Kidney (tissue), 10 donors: ENCODE measurements at regions not wholly inside any gene's neighbourhood (a gene's known extent, or its start where the extent isn't known, plus 50 kb on each side); places are given as distances from the start of the nearest gene placed in this dataset.
"Not testable (repeated sequence)": the region's sequence is repeated elsewhere in the genome, so short reads cannot be mapped to it uniquely, and the experiment has no call there.

ENCODE experiments used
- DNase-seq, 5 donors: peaks; one replicate each; pipeline ENCODE4 v3.0.0-alpha.2; 2013 to 2020
- FAIRE-seq: peaks from 2 replicates; lab custom pipeline; 2012; peaks lifted over from hg19 to GRCh38; lab: Jason Lieb, UNC
- H3K27ac ChIP-seq, 2 donors: one replicate each; pipeline ENCODE4 v1.7.0; 2013; ENCODE audit warnings: low read depth in 2 of 2, low read length in 2 of 2, inconsistent platforms in 1 of 2
- H3K27me3 ChIP-seq: one replicate; pipeline ENCODE4 v1.7.1; 2013; ENCODE audit warnings: low read length, inconsistent platforms; ENCODE audit not compliant: control insufficient read depth, insufficient read depth
- H3K36me3 ChIP-seq, 3 donors: one replicate each; pipeline versions ENCODE4 v1.7.0 to v1.7.1; 2013; ENCODE audit warnings: low read length in 3 of 3, control low read depth in 1 of 3, inconsistent platforms in 1 of 3; ENCODE audit not compliant: insufficient read depth in 3 of 3, control insufficient read depth in 2 of 3
- H3K4me1 ChIP-seq, 3 donors: one replicate each; pipeline versions ENCODE4 v1.7.0 to v1.7.1; 2013; ENCODE audit warnings: low read length in 3 of 3, inconsistent platforms in 1 of 3, low read depth in 1 of 3; ENCODE audit not compliant: control insufficient read depth in 2 of 3, insufficient read depth in 2 of 3
- H3K4me3 ChIP-seq, 3 donors: one replicate each; pipeline versions ENCODE4 v1.7.0 to v1.8.1; 2013; ENCODE audit warnings: low read length in 3 of 3, control low read depth in 1 of 3, inconsistent platforms in 1 of 3
- H3K9ac ChIP-seq, 3 donors: one replicate each; pipeline versions ENCODE4 v1.7.0 to v1.7.1; 2013; ENCODE audit warnings: low read length in 3 of 3, control low read depth in 1 of 3, inconsistent platforms in 1 of 3
- H3K9me3 ChIP-seq, 3 donors: one replicate each; pipeline versions ENCODE4 v1.7.0 to v1.7.1; 2013; ENCODE audit warnings: low read length in 3 of 3, control low read depth in 1 of 3, inconsistent platforms in 1 of 3; ENCODE audit not compliant: control insufficient read depth in 2 of 3, insufficient read depth in 1 of 3
- intact Hi-C: fragments of 100-400 bp; cut with DNase I; formaldehyde crosslinking; loops from one replicate; pipeline ENCODE4 v1.11.1; 2022
- donor health status: control.
- donor health status: control.
- donor health status: DM: yes; HTN: yes; CAD: no.
- donor health status: Normal renal cell carcinoma (clear cell type).

GRCh38 chr9:66740136-66740535, 160.4 kb upstream of the ZNF658 start:
- FAIRE-seq, H3K9me3 ChIP-seq, H3K27me3 ChIP-seq, H3K27ac ChIP-seq, intact Hi-C loops, H3K9ac ChIP-seq, DNase-seq, H3K4me1 ChIP-seq, H3K36me3 ChIP-seq, H3K4me3 ChIP-seq: not testable (repeated sequence)

DNA sequence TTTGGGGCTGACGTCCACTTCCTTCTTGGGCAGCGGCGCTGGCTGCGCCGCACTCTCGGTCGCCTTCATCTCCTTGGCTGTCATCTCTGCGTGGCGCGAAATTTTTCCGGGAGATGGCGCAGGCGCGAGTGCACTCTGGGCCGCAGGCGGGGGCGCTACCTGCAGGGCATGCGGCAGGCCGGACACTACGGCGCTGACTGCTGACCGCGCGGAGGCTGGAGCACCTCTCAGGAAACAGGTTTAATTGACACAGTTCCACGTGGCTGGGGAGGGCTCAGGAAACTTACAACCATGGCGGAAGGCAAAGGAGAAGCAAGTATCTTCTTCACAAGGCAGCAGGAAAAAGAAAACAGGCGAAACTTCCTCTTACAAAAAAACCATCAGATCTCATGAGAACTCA, 154.7 kb upstream of the ZNF658 start:
- H3K27ac ChIP-seq, H3K36me3 ChIP-seq, H3K9me3 ChIP-seq, FAIRE-seq, H3K27me3 ChIP-seq, H3K4me1 ChIP-seq, intact Hi-C loops, H3K4me3 ChIP-seq, H3K9ac ChIP-seq: not testable (repeated sequence)
- peak in 1 of 5 donors; percentile 18 for DNase-seq

DNA sequence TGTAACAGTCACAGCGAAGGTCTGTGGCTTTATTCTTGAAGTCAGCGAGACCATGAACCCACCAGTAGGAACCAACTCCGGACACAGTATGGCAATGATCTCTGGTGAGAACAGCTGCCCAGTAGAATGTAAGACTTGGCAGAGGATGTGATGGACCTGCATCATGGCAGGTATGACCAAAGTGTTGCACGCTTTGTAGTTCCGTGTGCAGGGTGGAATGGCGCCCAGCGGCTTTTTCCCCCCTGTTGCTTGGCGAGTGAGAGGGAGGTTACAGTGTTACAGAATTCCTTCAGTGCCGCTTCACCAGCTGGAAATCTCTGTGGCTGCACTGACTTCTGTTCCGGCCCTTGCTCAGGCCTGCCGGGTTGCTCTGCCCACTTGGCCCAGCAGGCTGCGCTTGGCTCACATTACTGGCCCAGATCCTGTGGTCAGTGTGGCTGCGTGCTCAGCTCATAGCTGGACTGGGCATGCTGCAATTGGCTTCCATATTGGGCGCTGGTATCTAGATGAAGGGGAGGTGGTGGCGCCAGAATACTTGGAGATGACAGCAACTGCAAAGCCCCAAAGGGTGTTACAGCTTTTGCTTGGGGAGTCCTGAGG, 148.1 kb upstream of the ZNF658 start:
- H3K4me1 ChIP-seq, H3K27ac ChIP-seq, H3K4me3 ChIP-seq, intact Hi-C loops, H3K27me3 ChIP-seq, H3K9ac ChIP-seq, H3K36me3 ChIP-seq, DNase-seq, FAIRE-seq, H3K9me3 ChIP-seq: not testable (repeated sequence)

DNA sequence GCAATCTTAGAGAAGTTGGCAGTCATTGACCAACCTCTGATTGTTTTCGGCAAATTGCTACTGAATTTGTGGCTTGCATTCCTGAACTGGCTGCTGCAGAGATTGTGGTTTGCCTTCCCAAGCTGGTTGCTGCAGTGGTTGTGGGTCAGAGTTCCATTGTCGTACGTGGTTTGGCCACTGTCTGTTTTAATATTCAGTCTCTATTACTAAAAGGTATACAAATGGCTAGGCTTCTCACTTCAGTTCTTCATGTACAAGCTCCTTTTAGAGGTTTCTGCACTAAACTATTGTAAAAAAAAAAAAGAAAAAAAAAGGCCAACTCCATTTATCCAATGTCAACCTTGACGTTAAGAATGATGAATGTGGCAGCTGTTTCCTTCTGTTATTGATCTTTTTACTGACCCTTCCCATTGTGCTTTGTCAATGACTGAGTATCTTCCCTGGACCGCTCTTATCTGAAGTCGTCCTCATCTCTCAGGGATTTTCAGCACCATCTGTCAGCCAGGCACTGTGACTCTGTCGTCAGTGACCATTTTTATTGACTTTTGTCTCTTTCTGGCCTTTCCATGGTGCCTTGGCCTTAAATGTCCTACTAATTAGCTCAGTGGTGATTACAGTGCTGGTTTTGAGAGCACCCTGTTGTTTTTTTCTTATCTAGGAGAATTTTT, 140.6 kb upstream of the ZNF658 start:
- FAIRE-seq, H3K4me1 ChIP-seq, intact Hi-C loops, H3K36me3 ChIP-seq, H3K9me3 ChIP-seq, H3K27me3 ChIP-seq, H3K9ac ChIP-seq, H3K4me3 ChIP-seq, H3K27ac ChIP-seq, DNase-seq: not testable (repeated sequence)

DNA sequence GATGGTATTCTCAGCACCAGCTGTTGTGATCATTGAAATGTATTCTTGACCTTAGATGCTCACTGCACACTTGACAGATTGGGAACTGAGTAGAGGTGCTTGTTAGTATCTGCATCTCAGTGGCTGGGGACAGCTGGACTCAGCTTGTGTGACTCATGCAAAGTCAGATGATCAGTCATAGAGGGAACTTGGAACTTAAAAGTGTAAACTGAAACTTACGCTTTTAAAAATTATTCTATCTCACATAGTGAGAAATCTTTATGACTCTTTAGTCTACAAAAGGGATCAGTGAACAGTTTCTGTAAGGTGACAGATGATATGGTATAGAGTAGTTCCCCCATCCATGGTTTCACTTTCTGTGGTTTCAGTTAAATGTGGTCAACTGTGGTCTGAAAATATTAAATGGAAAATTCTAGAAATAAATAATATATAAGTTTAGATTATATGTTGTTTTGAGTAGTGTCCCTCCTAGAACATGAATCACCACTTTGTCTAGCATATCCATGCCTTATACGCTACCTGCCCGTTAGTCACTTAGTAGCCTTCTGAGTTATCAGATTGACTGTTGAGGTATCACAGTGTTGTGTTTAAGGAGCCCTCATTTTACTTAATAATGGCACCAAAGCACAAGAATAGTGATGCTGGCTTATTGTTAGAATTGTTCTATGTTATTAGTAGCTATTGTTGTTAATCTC, 135.6 kb upstream of the ZNF658 start:
- intact Hi-C loops, H3K4me3 ChIP-seq, H3K9me3 ChIP-seq, H3K4me1 ChIP-seq, DNase-seq, FAIRE-seq, H3K9ac ChIP-seq, H3K36me3 ChIP-seq, H3K27ac ChIP-seq, H3K27me3 ChIP-seq: not testable (repeated sequence)

- H3K36me3 ChIP-seq, FAIRE-seq, H3K9me3 ChIP-seq, H3K9ac ChIP-seq, intact Hi-C loops, H3K27ac ChIP-seq, H3K4me1 ChIP-seq, DNase-seq, H3K27me3 ChIP-seq, H3K4me3 ChIP-seq: not testable (repeated sequence)
Observed at GRCh38 chr9:66765531-66765930, 135.0 kb upstream of the ZNF658 start.

- H3K4me1 ChIP-seq, FAIRE-seq, H3K36me3 ChIP-seq, H3K4me3 ChIP-seq, H3K27ac ChIP-seq, intact Hi-C loops, H3K9me3 ChIP-seq, H3K9ac ChIP-seq, H3K27me3 ChIP-seq, DNase-seq: not testable (repeated sequence)
Observed at GRCh38 chr9:66771504-66771903, 129.0 kb upstream of the ZNF658 start.

DNA sequence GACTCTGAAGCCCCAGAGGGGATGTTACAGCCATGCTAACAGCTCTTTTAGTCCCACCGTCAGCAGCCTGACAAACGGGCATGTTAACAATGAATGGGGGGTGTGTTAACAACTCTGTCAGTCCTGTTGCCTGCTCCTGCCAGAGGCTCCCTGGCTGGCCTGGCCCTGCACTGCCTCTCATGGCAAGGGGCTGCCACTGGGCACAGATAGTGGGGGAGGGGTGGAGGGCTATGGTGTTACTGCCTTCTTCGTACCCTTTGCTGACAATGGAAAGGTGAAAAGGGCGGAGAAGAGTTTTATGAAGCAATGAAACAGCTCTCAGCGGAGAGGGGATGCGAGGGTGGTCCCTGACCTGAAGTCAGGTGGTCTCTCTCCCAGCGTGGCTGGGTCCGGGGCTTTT, 125.9 kb upstream of the ZNF658 start:
- H3K9ac ChIP-seq, H3K27ac ChIP-seq, H3K27me3 ChIP-seq, intact Hi-C loops, H3K9me3 ChIP-seq, H3K4me3 ChIP-seq, H3K36me3 ChIP-seq, H3K4me1 ChIP-seq, FAIRE-seq: not testable (repeated sequence)
- DNase-seq = peak in 2 of 5 donors; percentile 9 to 18
